ENCODE measurements at regions not wholly inside any gene's neighbourhood (a gene's known extent, or its start where the extent isn't known, plus 50 kb on each side); places are given as distances from the start of the nearest gene placed in this dataset.
"Not testable (repeated sequence)": the region's sequence is repeated elsewhere in the genome, so short reads cannot be mapped to it uniquely, and the experiment has no call there.

DNA sequence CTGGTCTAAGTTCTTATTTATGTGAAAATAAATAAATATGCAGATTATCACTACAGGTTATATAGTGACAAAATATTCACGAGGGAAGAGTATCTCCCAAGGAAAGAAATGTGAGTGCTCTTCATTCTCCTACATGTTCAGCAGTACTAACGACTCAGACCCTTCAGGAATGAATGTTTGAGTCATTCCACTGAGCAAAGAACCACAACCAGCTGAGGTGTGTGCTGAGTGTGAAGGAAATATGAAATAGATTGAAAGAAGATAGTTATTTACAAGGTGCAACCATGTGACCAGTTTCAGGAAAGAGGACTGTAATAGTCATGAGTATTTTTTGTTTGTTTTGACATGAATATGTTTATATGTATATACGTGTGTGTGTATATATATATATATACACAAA, 228.7 kb downstream of the TUSC1 start:
- TF ChIP-seq, protein P1, sequence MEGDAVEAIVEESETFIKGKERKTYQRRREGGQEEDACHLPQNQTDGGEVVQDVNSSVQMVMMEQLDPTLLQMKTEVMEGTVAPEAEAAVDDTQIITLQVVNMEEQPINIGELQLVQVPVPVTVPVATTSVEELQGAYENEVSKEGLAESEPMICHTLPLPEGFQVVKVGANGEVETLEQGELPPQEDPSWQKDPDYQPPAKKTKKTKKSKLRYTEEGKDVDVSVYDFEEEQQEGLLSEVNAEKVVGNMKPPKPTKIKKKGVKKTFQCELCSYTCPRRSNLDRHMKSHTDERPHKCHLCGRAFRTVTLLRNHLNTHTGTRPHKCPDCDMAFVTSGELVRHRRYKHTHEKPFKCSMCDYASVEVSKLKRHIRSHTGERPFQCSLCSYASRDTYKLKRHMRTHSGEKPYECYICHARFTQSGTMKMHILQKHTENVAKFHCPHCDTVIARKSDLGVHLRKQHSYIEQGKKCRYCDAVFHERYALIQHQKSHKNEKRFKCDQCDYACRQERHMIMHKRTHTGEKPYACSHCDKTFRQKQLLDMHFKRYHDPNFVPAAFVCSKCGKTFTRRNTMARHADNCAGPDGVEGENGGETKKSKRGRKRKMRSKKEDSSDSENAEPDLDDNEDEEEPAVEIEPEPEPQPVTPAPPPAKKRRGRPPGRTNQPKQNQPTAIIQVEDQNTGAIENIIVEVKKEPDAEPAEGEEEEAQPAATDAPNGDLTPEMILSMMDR (IDR thresholded peaks at IDR 0.05): no peak
- ATAC-seq: no peak
- no peaks in the 10 kb centered on the region for H3K27me3 ChIP-seq (ENCODE audit: insufficient read depth in 3 of 3, low read length in 2 of 3)
- no peak overlapping the region for H3K27ac ChIP-seq
- no peak overlapping the region for H3K4me3 ChIP-seq
- H3K4me1 ChIP-seq: no peaks in the 10 kb centered on the region
- no peak for DNase-seq
- intact Hi-C loops (cut with DNase I): no loop called here
- H3K9me3 ChIP-seq: no peaks in the 10 kb centered on the region
- WGBS, 3 donors: 65 to 74% (median 67%) methylated on average over 3 of the region's 3 CpGs
- no peaks in the 10 kb centered on the region for H3K36me3 ChIP-seq (ENCODE audit: insufficient read depth in 1 of 2, low read depth in 1 of 2)

GRCh38 chr9:25445721-25446120, 232.5 kb downstream of the TUSC1 start:
- H3K36me3 ChIP-seq (ENCODE audit: insufficient read depth in 1 of 2, low read depth in 1 of 2); H3K4me3 ChIP-seq; ATAC-seq; H3K27me3 ChIP-seq (ENCODE audit: insufficient read depth in 3 of 3, low read length in 2 of 3); H3K9me3 ChIP-seq; H3K4me1 ChIP-seq; H3K27ac ChIP-seq; DNase-seq; intact Hi-C loops (cut with DNase I): not testable (repeated sequence)
- WGBS, 3 donors: 88 to 93% (median 89%) methylated on average over 13 of the region's 13 CpGs

- Histone ChIP-seq H3K4me3 (no peak overlapping the region), H3K4me1 (no peaks in the 10 kb centered on the region), H3K36me3 (ENCODE audit: insufficient read depth in 1 of 2, low read depth in 1 of 2) (no peaks in the 10 kb centered on the region), H3K27me3 (ENCODE audit: insufficient read depth in 3 of 3, low read length in 2 of 3) (no peaks in the 10 kb centered on the region), H3K27ac (no peak overlapping the region), H3K9me3 (no peaks in the 10 kb centered on the region)
- WGBS, 3 donors: 34 to 42% (median 40%) methylated on average over 4 of the region's 4 CpGs
- no peak for DNase-seq
- TF ChIP-seq, protein P1 (IDR thresholded peaks at IDR 0.05): no peak
- intact Hi-C loops (cut with DNase I): no loop called here
- ATAC-seq: no peak
Observed at GRCh38 chr9:25442526-25442925, 235.7 kb downstream of the TUSC1 start.

- TF ChIP-seq, protein P1 (IDR thresholded peaks at IDR 0.05): no peak
- DNase-seq: no peak
- no peak for ATAC-seq
- intact Hi-C loops (cut with DNase I): no loop called here
- peaks cover 0 to 2% (median 0%) of the 10 kb centered on the region in 3 donors for H3K27me3 ChIP-seq (ENCODE audit: insufficient read depth in 3 of 3, low read length in 2 of 3)
- H3K4me1 ChIP-seq: no peaks in the 10 kb centered on the region
- H3K27ac ChIP-seq: no peak overlapping the region
- H3K4me3 ChIP-seq: no peak overlapping the region
- H3K36me3 ChIP-seq (ENCODE audit: insufficient read depth in 1 of 2, low read depth in 1 of 2): no peaks in the 10 kb centered on the region
- 54 to 76% (median 55%) methylated on average over 4 of the region's 4 CpGs for WGBS, 3 donors
- no peaks in the 10 kb centered on the region for H3K9me3 ChIP-seq
Observed at GRCh38 chr9:25427898-25428297, 250.3 kb downstream of the TUSC1 start.

GRCh38 chr9:25427290-25427689, 251.0 kb downstream of the TUSC1 start:
- intact Hi-C loops (cut with DNase I): no loop called here
- ATAC-seq (no peak), DNase-seq (no peak)
- no peak overlapping the region for H3K27ac ChIP-seq
- peaks cover 0 to 2% (median 0%) of the 10 kb centered on the region in 3 donors for H3K27me3 ChIP-seq (ENCODE audit: insufficient read depth in 3 of 3, low read length in 2 of 3)
- no peaks in the 10 kb centered on the region for H3K9me3 ChIP-seq
- TF ChIP-seq, protein P1 (IDR thresholded peaks at IDR 0.05): no peak
- no peak overlapping the region for H3K4me3 ChIP-seq
- 57 to 85% (median 75%) methylated on average over 4 of the region's 4 CpGs for WGBS, 3 donors
- no peaks in the 10 kb centered on the region for H3K36me3 ChIP-seq (ENCODE audit: insufficient read depth in 1 of 2, low read depth in 1 of 2)
- H3K4me1 ChIP-seq: no peaks in the 10 kb centered on the region

Data from psoas muscle (tissue), 7 donors.